AG04449 (cell line): ENCODE measurements at regions not wholly inside any gene's neighbourhood (a gene's known extent, or its start where the extent isn't known, plus 50 kb on each side); places are given as distances from the start of the nearest gene placed in this dataset.

Experiments used
- CTCF ChIA-PET: fragments of 350-600 bp; formaldehyde crosslinking; extraction: SDS; loops from one replicate; lab custom pipeline; 2021; ENCODE audit warnings: antibody characterized with exemption; lab: Yijun Ruan, JAX
- POLR2A ChIA-PET: fragments of 400-600, 350-600 bp; formaldehyde crosslinking; extraction: SDS; loops from one replicate; lab custom pipeline; 2020; ENCODE audit warnings: antibody characterized with exemption, inconsistent platforms; lab: Yijun Ruan, JAX
- DNase-seq: peaks from one replicate; pipeline ENCODE4 v3.0.0-alpha.2; 2010; ENCODE audit warnings: low read depth, low spot score
- H3K4me3 ChIP-seq: 2 replicates; pipeline ENCODE4 v1.5.1; 2011; ENCODE audit warnings: low read depth, mild to moderate bottlenecking, control low read depth, low read length
- CTCF ChIP-seq: IDR thresholded peaks from one replicate; pipeline ENCODE4 v1.5.1; 2011; ENCODE audit warnings: mild to moderate bottlenecking, moderate library complexity, low read length, control low read depth, inconsistent platforms; ENCODE audit not compliant: insufficient read depth; ENCODE audit errors: missing control alignments

- POLR2A ChIA-PET: no interaction called here
- DNase-seq: no peak
- CTCF ChIA-PET: no interaction called here
Measured at GRCh38 chr20:11776687-11777086, 141.0 kb upstream of the BTBD3 start.

GRCh38 chr20:11777387-11778205, 140.1 kb upstream of the BTBD3 start:
- POLR2A ChIA-PET: no interaction called here
- H3K4me3 ChIP-seq: peak overlapping the region; percentile 19; the same call in 1 of the 2 replicates
- CTCF ChIA-PET: no interaction called here
- peak; percentile 33 for DNase-seq
- no peak for TF ChIP-seq CTCF

More at GRCh38 chr20:11776687-11777086, 141.0 kb upstream of the BTBD3 start:
- no peak for TF ChIP-seq CTCF
- H3K4me3 ChIP-seq: no peak overlapping the region

GRCh38 chr20:11778206-11778570, 139.5 kb upstream of the BTBD3 start:
- POLR2A ChIA-PET: no interaction called here
- no peak for DNase-seq
- no peak for TF ChIP-seq CTCF
- CTCF ChIA-PET: no interaction called here
- no peak overlapping the region; the same call in none of the 2 replicates for H3K4me3 ChIP-seq

- ChIA-PET POLR2A (no interaction called here), CTCF (no interaction called here)
- no peak overlapping the region for H3K4me3 ChIP-seq
- no peak for DNase-seq
- no peak for TF ChIP-seq CTCF
Measured at GRCh38 chr20:11780765-11781369, 136.8 kb upstream of the BTBD3 start.

DNA sequence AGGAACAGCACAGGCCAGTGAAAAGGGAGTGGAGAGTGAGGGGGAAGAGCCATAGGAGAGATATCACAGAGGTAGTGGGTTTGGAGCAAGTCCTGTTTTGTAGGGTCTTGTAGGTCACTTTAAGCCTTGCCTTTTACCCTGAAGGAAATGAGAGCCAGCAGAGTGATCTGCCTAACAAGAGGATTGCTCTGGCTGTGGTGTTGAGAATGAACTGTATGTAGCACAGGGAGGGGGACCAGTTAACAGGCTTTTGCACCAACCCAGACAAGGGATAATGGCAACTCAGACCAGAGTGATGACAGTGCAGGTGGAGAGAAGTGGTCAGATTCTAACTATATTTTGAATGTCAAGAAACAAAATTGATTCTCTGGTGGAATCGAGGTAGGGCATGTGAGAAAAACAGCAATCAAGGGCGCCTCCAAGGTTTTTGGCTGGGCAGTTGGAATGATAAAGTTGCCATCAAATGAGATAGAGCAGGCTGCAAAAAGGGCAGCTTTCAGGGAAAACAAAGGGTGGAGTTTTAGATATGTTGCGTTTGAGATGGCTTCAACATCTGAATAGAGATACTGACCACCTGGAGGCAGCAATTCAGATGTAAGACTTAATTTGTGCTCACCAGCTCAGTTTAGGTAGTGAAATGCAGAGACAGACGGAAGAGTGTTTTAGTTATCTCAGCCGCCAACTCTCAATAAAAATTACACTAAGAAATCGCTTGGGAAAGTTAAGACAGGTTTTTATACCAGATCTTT, 134.4 kb upstream of the BTBD3 start:
- no peak overlapping the region for H3K4me3 ChIP-seq
- ChIA-PET CTCF (no interaction called here), POLR2A (no interaction called here)
- DNase-seq: no peak
- TF ChIP-seq CTCF: no peak

GRCh38 chr20:11785885-11786507, 131.7 kb upstream of the BTBD3 start:
- ChIA-PET POLR2A (no interaction called here), CTCF (interaction anchor here (0.9 kb wide), 1 partner anchor 13 kb away, joined by 3 read pairs; no protein-coding TSS in a partner anchor)
- H3K4me3 ChIP-seq: no peak overlapping the region
- TF ChIP-seq CTCF: no peak
- DNase-seq: no peak
